Astrocyte (in vitro differentiated cells and primary cell): ENCODE measurements at regions not wholly inside any gene's neighbourhood (a gene's known extent, or its start where the extent isn't known, plus 50 kb on each side); places are given as distances from the start of the nearest gene placed in this dataset.
A peak's percentile ranks its signal among the peaks of the same experiment; 100 is the strongest.

Experiments
- DNase-seq: peaks from one replicate; pipeline ENCODE4 v3.0.0-alpha.2; 2010; ENCODE audit warnings: low read depth
- FAIRE-seq: peaks from 2 replicates; lab custom pipeline; 2011; peaks lifted over from hg19 to GRCh38; lab: Jason Lieb, UNC
- H2AFZ ChIP-seq: 2 replicates; pipeline ENCODE4 v1.6.0; 2012; ENCODE audit warnings: low read depth, low read length, inconsistent platforms
- H3K27ac ChIP-seq: 2 replicates; pipeline ENCODE4 v1.5.1; 2011; ENCODE audit warnings: low read depth, low read length, inconsistent platforms
- H3K27me3 ChIP-seq: 2 replicates; pipeline ENCODE4 v1.6.0; 2011; ENCODE audit warnings: low read length, inconsistent platforms; ENCODE audit not compliant: insufficient read depth
- H3K36me3 ChIP-seq: 2 replicates; pipeline ENCODE4 v1.5.1; 2011; ENCODE audit warnings: low read length, inconsistent platforms; ENCODE audit not compliant: insufficient read depth
- H3K4me1 ChIP-seq: 2 replicates; pipeline ENCODE4 v1.5.1; 2011; ENCODE audit warnings: low read length, inconsistent platforms; ENCODE audit not compliant: insufficient read depth
- H3K4me2 ChIP-seq: 2 replicates; pipeline ENCODE4 v1.6.0; 2012; ENCODE audit warnings: low read length, inconsistent platforms
- H3K4me3 ChIP-seq: 2 replicates; pipeline ENCODE4 v1.5.1; 2011; ENCODE audit warnings: low read depth, mild to moderate bottlenecking, low read length, inconsistent platforms; ENCODE audit not compliant: insufficient read depth
- H3K79me2 ChIP-seq: 2 replicates; pipeline ENCODE4 v1.6.0; 2012; ENCODE audit warnings: mild to moderate bottlenecking, low read length, inconsistent platforms; ENCODE audit not compliant: insufficient read depth
- H3K9ac ChIP-seq: 2 replicates; pipeline ENCODE4 v1.6.0; 2012; ENCODE audit warnings: mild to moderate bottlenecking, low read length, inconsistent platforms
- H3K9me3 ChIP-seq: 2 replicates; pipeline ENCODE4 v1.5.1; 2012; ENCODE audit warnings: low read depth, mild to moderate bottlenecking, low read length, inconsistent platforms; ENCODE audit not compliant: insufficient read depth
- H4K20me1 ChIP-seq: 2 replicates; pipeline ENCODE4 v1.6.0; 2012; ENCODE audit warnings: low read length, inconsistent platforms; ENCODE audit not compliant: insufficient read depth
- H3K27ac Mint-ChIP-seq: one replicate; pipeline ENCODE4 v1.8.0; 2021; ENCODE audit warnings: mild to moderate bottlenecking, mixed read lengths; ENCODE audit not compliant: unreplicated experiment
- H3K27me3 Mint-ChIP-seq: one replicate; pipeline ENCODE4 v1.8.0; 2021; ENCODE audit warnings: low read depth, mixed read lengths; ENCODE audit not compliant: unreplicated experiment
- H3K36me3 Mint-ChIP-seq: one replicate; pipeline ENCODE4 v1.8.0; 2021; ENCODE audit warnings: low read depth, mixed read lengths; ENCODE audit not compliant: unreplicated experiment
- H3K4me1 Mint-ChIP-seq: one replicate; pipeline ENCODE4 v1.8.0; 2021; ENCODE audit warnings: low read depth, mixed read lengths; ENCODE audit not compliant: unreplicated experiment
- H3K4me3 Mint-ChIP-seq: one replicate; pipeline ENCODE4 v1.8.0; 2021; ENCODE audit warnings: mild to moderate bottlenecking, moderate library complexity, mixed read lengths; ENCODE audit not compliant: unreplicated experiment
- H3K9me3 Mint-ChIP-seq: one replicate; pipeline ENCODE4 v1.8.0; 2021; ENCODE audit warnings: mild to moderate bottlenecking, mixed read lengths; ENCODE audit not compliant: unreplicated experiment
- CTCF ChIP-seq: IDR thresholded peaks from 2 replicates; pipeline ENCODE4 v1.5.1; 2011; ENCODE audit warnings: low read depth, mild to moderate bottlenecking, inconsistent platforms, low read length, moderate library complexity; ENCODE audit not compliant: insufficient read depth
- EZH2 ChIP-seq: IDR thresholded peaks from 2 replicates; pipeline ENCODE4 v1.6.1; 2012; ENCODE audit warnings: mild to moderate bottlenecking, low read length, inconsistent platforms; ENCODE audit not compliant: insufficient read depth

GRCh38 chr17:72215490-72215889 lies 94.7 kb downstream of the SOX9 start:
- Mint-ChIP-seq H3K27ac (no peak overlapping the region), H3K4me3 (no peak overlapping the region), H3K4me1 (peaks cover 5% of the 10 kb centered on the region), H3K9me3 (peaks cover 2% of the 10 kb centered on the region), H3K36me3 (no peaks in the 10 kb centered on the region), H3K27me3 (peaks cover 38% of the 10 kb centered on the region)
- Histone ChIP-seq H3K79me2 (no peaks in the 10 kb centered on the region), H3K4me1 (no peaks in the 10 kb centered on the region), H2AFZ (no peak overlapping the region), H3K4me3 (no peak overlapping the region), H4K20me1 (no peaks in the 10 kb centered on the region), H3K9ac (no peak overlapping the region), H3K36me3 (no peaks in the 10 kb centered on the region), H3K27me3 (peaks cover 24% of the 10 kb centered on the region), H3K9me3 (no peaks in the 10 kb centered on the region), H3K27ac (no peak overlapping the region), H3K4me2 (no peak overlapping the region)
- no peak for TF ChIP-seq EZH2
- TF ChIP-seq CTCF = no peak
- FAIRE-seq = no peak
- no peak for DNase-seq

DNA sequence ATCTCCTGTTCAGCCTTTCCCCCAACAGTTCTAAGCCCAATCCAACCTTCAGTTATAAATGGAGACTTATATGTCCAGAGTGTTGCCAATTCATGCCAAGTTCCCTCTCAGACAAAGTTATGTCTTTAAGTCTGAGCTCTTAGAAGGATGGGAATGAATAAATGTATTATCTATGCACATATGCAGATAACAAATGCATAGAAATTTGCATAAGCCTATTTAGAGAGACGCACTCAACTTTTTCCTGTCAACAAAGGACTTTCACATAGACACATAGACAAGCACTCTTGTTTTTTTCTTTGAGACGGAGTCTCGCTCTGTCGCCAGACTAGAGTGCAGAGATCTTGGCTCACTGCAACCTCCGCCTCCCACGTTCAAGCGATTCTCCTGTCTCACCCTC lies 95.1 kb downstream of the SOX9 start:
- Histone ChIP-seq H3K27ac (no peak overlapping the region), H3K27me3 (peaks cover 29% of the 10 kb centered on the region), H3K4me3 (no peak overlapping the region), H3K4me1 (no peaks in the 10 kb centered on the region), H3K36me3 (no peaks in the 10 kb centered on the region), H3K9ac (no peak overlapping the region), H3K79me2 (no peaks in the 10 kb centered on the region), H3K9me3 (no peaks in the 10 kb centered on the region), H3K4me2 (no peak overlapping the region), H2AFZ (no peak overlapping the region), H4K20me1 (no peaks in the 10 kb centered on the region)
- no peak for TF ChIP-seq CTCF
- no peak for TF ChIP-seq EZH2
- Mint-ChIP-seq H3K27me3 (peaks cover 42% of the 10 kb centered on the region), H3K36me3 (no peaks in the 10 kb centered on the region), H3K9me3 (peaks cover 5% of the 10 kb centered on the region), H3K4me1 (peaks cover 5% of the 10 kb centered on the region), H3K27ac (no peak overlapping the region), H3K4me3 (no peak overlapping the region)
- DNase-seq (no peak), FAIRE-seq (no peak)

GRCh38 chr17:72219137-72219823 lies 98.5 kb downstream of the SOX9 start:
- TF ChIP-seq EZH2 = peak; percentile 28
- no peak for TF ChIP-seq CTCF
- no peaks in the 10 kb centered on the region for H3K36me3 Mint-ChIP-seq
- Histone ChIP-seq H3K79me2 (no peaks in the 10 kb centered on the region), H3K4me3 (peak overlapping the region; percentile 38), H3K27ac (no peak overlapping the region), H3K9me3 (no peaks in the 10 kb centered on the region), H3K27me3 (peaks cover 37% of the 10 kb centered on the region), H4K20me1 (no peaks in the 10 kb centered on the region), H3K36me3 (no peaks in the 10 kb centered on the region), H2AFZ (peak overlapping the region; percentile 59), H3K4me2 (peak overlapping the region; percentile 83), H3K9ac (no peak overlapping the region), H3K4me1 (no peaks in the 10 kb centered on the region)
- peaks cover 5% of the 10 kb centered on the region for H3K4me1 Mint-ChIP-seq
- DNase-seq (no peak), FAIRE-seq (no peak)
- peaks cover 57% of the 10 kb centered on the region for H3K27me3 Mint-ChIP-seq
- H3K27ac Mint-ChIP-seq = no peak overlapping the region
- peaks cover 4% of the 10 kb centered on the region for H3K9me3 Mint-ChIP-seq
- H3K4me3 Mint-ChIP-seq = peak overlapping the region; percentile 58
